MM.1S (cell line): ENCODE measurements at regions not wholly inside any gene's neighbourhood (a gene's known extent, or its start where the extent isn't known, plus 50 kb on each side); places are given as distances from the start of the nearest gene placed in this dataset.

Source experiments
- CTCF ChIP-seq: fragments of 300-600 bp; sonication (generic); IDR thresholded peaks from 2 replicates; pipeline ENCODE4 v1.5.1; 2016; ENCODE audit warnings: antibody characterized with exemption, low read length, mixed read lengths
- EZH2 ChIP-seq: fragments of 300-600 bp; sonication (generic); optimal IDR thresholded peaks from 2 replicates; pipeline ENCODE3; 2017; ENCODE audit warnings: low read depth, mild to moderate bottlenecking, antibody characterized with exemption, low read length, mixed read lengths
- EZH2phosphoT487 ChIP-seq: fragments of 300-600 bp; sonication (generic); IDR thresholded peaks from 2 replicates; pipeline ENCODE4 v1.6.1; 2018; ENCODE audit warnings: antibody characterized with exemption, low read length

- TF ChIP-seq CTCF (no peak), EZH2 (no peak), EZH2phosphoT487 (no peak)
Observed at GRCh38 chr6:77015350-77015749, 447.9 kb downstream of the HTR1B start.
